SK-N-SH (cell line): ENCODE measurements at regions not wholly inside any gene's neighbourhood (a gene's known extent, or its start where the extent isn't known, plus 50 kb on each side); places are given as distances from the start of the nearest gene placed in this dataset.

ENCODE experiments used
- GABPA ChIP-seq: IDR thresholded peaks from 2 replicates; pipeline ENCODE4 v1.4.0; 2012; ENCODE audit warnings: low read depth, mild to moderate bottlenecking
- NRF1 ChIP-seq: IDR thresholded peaks from 2 replicates; pipeline ENCODE4 v1.6.1; 2012; ENCODE audit warnings: low read depth, mild to moderate bottlenecking, low read length

GRCh38 chr7:89809291-89809690 is 345.0 kb upstream of the STEAP1 start:
- TF ChIP-seq GABPA (no peak), NRF1 (no peak)
